ENCODE measurements at regions not wholly inside any gene's neighbourhood (a gene's known extent, or its start where the extent isn't known, plus 50 kb on each side); places are given as distances from the start of the nearest gene placed in this dataset.

DNA sequence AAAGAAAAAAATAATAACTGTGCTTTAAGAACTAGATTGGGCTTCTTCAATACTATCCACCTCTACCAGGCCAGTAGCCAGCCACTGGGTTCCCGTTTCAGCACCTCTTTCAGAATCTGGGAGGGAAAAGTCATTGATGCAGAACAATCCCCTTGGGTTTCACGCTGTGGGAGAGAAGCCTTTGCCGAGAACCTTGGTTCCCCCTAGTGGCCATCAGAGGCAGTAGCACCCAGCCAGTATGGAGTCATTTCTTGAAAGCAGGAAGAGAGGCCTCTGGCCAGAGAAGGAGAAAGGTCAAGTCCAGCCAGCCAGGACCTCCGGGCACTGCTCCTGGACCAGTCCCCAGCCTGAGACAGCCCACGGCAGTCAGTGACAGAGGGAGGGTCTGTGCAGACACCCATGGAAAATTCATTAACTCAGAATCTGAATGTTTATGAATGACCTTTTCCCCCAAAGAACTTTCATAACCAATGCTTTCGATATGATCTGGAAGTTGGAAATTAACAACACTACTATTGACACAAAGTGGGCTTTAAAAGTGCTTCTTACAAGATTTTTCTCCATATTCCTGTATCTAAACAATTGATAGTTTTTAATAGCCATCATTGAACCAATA is 51.2 kb upstream of the CDH5 start:
- DNase-seq (ENCODE audit: low read depth in 2 of 2), result peak in 1 of 2 experiments; percentile 18

DNA sequence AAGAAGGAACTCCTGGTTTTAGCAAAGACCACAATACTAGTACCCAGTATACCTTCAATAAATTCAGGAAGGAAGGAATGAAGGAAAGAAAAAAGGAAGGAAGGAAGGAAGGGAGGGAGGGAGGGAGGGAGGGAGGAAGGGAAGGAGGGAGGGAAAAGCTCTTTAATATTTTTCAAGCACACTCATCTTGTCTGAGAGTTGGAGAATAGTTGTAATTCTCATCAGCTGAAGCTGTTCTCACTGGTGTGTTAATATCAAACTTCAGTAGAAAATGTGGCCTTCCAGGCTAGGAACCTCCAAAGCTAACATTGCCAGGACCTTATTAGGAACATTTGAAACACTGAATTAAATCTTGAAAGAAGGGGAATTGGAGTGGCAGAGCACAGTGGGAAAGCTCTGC is 55.2 kb upstream of the CDH5 start:
- DNase-seq (ENCODE audit: low read depth in 2 of 2), result no peak

DNA sequence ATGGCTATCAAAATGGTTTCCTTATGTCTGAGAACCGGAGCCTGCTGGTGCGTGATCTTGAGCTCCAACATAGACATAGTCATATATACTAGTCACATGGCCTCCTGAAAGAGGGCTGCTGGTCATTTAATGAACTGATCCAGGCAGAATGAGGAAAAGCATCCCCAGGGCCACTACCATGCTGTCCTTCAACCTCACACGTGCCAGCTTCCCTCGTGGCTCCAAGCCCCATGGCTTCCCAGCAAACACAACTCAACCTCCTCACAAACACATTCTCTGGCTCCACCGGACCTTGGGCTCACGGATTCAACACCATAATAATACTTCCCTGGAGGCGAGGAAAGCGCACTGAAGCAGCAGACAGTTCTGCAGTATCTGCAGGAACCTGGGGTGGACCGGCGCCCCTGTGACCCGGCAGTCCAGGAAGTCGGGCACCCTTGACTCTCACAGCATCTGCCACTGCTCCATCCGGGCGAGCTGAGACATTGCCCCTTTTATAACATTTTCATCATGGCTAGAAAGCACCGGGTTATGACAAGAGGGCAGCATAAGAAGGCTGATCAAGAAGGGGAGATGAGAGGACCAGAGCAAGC is 57.2 kb upstream of the CDH5 start:
- DNase-seq (ENCODE audit: low read depth in 2 of 2), result no peak

DNA sequence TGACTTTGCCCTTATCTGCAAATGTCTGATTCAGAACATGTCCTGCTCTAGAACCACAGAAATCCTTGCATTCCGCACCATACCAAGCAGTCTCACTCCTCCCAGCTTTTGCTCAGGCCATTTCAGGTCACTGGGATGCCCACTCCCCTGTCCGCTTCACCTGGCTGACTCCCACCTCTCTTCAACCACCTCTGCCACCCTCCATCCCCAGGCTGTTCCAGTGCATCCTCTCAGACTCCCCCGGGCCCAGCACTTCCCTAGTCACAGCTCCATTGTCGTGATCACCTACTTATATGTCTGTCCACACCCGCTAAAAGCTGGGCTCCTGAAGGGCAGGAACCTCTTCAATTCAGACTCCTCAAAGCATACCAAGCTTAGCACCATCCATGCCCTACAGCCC is 58.4 kb upstream of the CDH5 start:
- no peak for DNase-seq (ENCODE audit: low read depth in 2 of 2)

DNA sequence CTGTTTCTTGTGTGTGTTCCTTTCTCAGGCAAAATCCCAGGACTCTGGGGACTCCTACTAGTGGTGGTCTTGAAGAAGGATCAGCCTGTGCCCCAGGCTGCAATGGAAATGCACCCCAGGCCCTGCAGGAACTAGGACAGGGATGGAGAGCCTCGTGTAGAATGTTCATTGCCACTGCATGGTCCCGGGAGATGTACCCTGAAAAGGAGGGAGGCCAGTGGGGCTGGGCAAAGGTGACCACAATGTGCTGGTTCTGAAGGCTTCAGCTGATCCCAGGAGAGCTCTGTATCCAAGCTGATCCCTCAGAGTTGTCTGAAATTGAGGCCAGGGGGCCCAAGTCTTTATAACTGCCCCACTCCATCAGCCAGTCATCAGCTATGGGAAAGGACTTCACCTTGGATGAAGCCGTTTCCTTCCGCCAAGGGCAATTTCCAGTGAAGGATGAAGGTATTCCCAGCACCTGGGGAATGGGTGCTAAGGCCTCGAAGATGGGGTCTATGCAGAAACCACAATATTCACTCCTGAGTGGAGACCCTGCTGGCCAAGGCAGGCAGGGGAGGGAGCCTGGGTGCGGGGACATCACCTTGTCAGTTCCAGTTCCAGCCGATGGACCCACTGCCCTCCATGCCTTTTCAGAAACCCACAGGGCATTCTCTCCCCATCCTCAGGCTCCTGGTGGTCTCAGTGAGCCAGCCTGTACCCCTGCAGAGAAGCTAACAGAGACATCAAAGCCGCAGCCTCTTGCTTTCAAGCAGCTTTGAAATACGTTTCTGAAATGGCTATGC is 59.9 kb upstream of the CDH5 start:
- no peak for DNase-seq (ENCODE audit: low read depth in 2 of 2)

DNA sequence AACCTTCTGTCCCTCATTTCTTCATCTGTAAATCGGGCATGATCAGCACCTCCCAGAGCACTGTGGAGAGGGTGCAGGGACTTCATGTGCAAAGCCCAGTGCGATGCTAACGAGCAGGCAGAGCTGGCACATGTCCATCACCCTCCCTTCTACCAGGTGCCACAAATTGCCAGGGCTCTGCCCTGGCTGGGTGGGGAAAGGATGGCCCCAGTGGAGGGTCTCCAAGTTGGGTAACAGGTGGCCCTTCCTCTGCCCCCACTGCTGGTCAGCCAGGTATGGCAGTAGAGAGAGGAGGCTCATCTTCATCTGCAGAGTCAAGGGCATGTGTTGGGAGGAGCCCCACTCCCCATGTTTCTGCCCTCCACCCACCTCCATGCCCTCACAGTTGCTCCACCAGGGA is 61.5 kb upstream of the CDH5 start:
- no peak for DNase-seq (ENCODE audit: low read depth in 2 of 2)

DNA sequence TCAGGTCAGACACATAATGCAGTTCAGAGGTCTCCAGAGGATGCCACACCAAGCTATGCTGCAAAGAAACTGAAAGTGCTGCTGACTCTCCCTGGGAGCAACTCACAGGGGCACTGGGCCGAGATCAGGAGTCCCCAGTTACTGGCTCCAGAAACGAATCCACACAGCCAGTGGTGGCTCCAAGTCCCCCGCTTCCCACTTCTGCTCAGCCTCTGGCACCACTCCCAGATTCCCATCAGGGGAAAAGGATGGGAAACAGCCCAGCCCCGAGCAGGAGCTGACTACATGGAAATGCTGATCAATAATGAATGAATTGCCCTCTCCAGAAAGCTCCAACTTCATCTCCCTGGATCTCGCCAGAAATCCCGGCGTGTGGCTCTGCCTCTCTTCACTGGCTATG is 62.3 kb upstream of the CDH5 start:
- DNase-seq (ENCODE audit: low read depth in 2 of 2), result no peak

DNA sequence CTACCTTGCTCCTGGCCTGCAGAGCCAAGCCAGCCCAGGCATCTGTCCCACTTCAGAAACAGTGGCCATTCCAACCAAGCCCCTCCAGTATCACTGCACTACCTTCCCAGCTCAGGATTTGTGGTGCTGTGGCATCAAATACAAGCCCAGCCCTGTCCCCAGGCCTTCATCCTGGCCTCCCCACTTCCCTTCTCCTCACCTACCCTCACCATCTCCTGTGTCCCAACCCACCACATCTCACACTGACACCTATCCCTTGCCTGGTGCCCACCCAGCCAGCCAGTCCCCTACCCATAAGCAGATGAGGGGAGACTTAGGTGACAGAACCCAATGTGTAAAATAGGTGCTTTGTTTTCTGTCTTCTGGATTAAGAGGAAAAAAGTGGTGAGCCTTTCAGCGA is 66.0 kb upstream of the CDH5 start:
- no peak for DNase-seq (ENCODE audit: low read depth in 2 of 2)

DNA sequence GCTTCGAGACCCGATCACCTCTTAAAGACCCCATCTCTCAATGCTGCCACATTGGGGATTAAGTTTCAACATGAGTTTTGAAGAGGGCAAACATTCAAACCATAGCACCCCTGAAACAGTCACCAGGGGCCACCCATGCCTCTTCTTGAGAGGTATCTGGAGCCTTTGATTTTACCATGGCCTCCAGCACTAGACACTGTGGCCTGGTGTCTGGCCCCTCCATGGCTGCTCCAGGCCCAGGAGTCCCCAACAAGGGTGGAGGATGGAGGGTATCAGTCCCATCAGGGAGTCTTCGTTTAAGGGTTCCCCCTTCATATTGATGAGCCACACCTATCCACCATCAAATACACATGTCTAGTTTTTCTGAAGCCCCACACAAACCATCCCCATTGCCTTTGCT is 66.5 kb upstream of the CDH5 start:
- no peak for DNase-seq (ENCODE audit: low read depth in 2 of 2)

DNA sequence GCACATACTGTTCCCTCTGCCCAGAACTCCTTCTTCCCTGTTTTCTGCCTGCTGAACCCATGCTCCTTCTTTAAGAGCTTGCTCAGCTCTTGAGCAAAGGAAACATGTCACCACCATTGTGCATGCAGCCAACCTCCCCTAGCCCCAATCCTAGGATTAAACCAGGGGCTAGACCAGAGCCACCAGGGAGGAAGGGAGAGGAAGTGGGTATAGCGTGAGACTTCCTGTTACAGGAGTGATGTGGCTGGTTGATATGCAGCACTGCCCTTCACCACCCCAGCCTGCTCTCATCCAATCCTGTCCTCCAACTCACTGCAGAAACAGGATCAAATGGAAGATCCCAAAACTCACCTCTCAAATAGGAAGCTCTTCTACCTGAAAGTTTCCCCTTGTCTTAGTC is 67.1 kb upstream of the CDH5 start:
- no peak for DNase-seq (ENCODE audit: low read depth in 2 of 2)

DNA sequence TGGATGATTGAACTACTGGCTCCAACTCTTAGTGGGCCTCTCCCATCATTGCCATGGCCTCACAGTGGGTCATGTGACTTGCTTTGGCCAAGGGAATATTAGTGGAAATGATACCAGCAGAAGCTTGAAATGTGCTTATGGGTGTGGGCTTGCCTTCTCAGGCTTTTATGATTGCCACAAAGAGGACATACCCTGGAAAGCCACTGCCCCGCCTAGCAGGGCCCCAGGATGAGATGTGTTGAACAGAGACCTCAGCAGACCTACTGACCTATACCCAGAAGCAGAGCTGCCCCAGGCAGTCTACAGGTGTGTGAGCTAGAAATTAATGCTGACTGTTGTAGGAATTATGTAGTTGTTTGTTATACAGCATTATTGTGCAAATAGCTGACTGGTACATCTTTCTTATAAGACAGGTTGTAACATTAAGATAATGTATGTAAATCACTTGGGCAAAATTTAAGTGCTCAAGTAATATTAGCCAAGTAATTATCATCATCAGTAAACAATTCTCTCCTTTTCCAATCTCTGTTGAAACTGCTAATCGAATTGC is 67.8 kb upstream of the CDH5 start:
- no peak for DNase-seq (ENCODE audit: low read depth in 2 of 2)

DNA sequence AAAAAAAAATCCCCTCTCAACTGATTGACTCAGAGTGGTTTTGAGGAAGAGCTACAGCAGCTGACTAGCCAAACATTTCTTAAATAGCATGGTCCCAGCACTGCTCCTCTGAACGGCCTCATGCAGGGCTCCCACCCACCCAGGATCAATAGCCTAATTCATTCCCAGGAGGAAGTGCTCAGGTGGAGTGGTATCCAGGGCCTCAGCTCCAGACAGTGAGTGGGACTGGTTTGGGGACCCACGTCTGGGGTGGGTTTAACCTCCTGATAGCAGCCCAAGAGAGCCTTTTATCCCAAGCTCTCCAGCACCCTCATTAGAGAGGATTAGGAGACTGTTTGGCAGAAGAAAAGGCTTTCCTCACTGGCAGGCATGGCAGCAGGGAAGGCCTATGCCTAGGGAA is 68.5 kb upstream of the CDH5 start:
- DNase-seq (ENCODE audit: low read depth in 2 of 2), result no peak

DNA sequence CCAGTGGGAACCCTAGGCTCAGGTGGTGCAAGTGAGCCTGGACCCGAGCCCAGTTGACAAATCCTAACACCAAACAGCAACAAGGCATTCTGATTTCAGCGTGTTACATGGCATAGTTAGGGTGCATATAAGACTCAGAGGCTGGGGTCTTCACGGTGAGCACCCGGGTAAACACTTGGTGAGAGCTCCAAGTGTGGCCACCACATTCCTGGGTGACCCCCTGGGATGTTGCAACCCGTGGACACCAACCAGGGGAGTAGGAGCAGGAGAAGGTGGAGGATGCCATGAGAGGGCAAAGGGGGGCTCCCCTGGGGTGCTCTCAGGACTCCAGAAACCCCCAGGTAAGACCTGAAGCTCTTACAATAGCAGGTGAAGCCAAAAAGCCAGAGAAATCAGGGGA is 69.9 kb upstream of the CDH5 start:
- DNase-seq (ENCODE audit: low read depth in 2 of 2), result no peak

DNA sequence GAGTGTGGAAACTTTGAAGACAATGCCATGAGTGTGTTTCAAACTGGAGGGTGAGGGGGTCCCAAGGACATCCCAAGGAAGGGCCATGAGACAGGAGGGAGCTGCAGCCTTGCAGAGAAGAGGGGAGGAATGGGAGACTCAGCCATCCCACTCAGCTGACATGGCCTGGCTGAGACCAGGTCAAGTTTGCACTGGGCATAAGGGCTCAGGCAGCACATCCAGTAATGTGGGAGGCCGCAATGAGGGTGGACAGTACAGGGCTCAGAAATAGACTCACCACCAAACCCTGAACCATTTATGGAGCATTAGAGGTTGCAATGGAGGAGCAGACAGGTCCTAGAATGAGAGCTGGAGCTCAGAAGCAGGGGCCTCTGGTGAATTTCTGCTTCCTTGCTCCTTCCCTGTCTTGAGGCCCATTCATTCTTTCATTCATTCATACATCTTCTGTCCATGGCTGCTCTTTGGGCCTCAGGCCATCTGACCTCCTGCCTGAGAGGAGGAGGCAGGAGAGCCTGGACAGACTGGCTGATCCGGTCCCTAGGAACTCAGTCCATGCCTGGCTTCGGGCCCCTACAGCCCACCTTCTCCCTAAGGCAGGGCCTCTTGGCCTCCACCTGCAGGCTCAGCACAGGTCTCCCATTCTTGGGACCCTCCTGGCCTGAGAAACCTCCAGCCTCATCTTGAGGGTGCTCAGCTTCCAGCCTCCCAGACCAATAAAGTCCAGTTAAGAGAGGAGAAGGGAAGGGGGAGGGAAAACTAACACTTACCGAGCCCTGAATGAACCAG is 70.5 kb upstream of the CDH5 start:
- DNase-seq (ENCODE audit: low read depth in 2 of 2), result no peak

DNA sequence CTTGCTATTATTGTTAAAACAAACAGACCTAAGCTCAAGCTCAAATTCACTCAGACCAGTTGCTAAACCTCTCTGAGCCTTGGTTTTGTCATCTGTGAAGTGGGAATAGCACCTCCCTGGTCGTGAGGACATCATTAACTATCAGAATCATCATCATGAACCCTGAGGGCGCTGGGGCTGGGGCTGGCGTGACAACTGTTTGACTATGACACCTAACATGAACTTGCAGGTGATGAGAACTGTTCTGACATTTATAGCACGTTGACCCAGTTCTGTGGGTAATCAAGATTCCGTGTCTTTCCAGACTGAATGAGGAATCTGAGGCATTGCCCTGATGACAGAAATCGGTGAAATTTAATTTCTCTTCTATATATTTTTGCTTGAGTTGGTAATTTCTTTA is 71.3 kb upstream of the CDH5 start:
- no peak for DNase-seq (ENCODE audit: low read depth in 2 of 2)

DNA sequence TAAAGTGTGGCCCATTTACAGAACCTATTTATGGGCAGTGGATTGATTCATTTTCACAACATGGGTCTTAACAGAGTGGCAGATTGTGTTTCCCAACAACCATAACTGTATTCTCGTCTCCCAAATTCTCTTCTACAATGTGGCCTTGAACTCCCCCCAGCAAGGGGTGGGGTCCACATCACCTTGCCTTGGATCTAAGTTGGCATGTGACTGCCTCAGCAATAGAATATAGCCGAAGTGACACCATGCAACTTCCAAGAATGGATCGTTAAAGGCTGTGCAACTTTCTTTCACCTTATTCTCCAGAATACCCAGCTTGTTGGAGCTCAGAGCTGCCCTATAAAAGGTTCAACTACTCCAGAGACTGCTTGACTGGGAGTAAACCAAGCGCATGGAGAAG is 72.0 kb upstream of the CDH5 start:
- no peak for DNase-seq (ENCODE audit: low read depth in 2 of 2)

DNA sequence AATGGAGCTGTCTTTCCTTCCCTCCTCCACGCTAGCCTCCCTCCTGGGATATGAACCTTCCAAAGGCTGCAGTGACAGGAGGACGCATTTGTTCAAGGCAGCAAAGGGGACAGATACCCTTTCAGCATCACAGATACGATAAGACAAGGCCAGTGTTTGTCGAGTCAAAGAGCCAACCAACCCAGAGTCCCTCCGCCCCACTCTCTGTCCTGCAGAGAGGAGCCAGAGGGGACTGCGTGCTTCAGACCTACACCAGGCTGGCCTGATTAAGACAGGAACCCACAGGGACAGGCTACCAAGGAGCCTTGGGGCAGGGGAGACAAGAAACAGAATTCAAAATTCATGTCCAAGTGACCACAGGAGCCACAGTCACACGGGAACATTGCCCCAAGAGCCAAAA is 72.6 kb upstream of the CDH5 start:
- DNase-seq (ENCODE audit: low read depth in 2 of 2), result no peak

DNA sequence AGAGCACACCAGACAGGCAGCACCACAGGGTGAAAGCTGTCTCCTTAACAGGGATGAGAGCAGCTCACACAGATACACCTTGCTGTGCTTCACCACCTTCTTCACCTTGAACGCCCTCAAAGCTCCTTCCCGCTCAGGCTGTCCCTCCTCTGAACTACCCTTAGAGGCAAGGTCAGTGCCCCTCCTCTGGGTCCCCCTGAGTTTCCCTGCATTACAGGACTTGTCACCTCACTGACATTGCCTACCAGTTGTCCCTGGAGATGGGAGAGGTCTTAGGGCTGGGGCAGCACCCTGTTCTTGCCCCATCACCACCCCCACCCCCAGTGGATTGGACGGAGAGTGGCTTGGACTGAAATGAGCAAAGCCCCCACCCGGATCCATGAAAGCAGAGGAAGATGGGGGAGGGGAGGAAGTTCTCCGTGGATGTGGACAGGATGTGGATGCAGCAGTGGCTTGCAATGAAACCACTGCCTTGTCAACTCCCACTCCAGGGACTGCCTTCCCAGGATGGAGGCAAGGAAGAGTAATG is 73.2 kb upstream of the CDH5 start:
- DNase-seq (ENCODE audit: low read depth in 2 of 2), result no peak

DNA sequence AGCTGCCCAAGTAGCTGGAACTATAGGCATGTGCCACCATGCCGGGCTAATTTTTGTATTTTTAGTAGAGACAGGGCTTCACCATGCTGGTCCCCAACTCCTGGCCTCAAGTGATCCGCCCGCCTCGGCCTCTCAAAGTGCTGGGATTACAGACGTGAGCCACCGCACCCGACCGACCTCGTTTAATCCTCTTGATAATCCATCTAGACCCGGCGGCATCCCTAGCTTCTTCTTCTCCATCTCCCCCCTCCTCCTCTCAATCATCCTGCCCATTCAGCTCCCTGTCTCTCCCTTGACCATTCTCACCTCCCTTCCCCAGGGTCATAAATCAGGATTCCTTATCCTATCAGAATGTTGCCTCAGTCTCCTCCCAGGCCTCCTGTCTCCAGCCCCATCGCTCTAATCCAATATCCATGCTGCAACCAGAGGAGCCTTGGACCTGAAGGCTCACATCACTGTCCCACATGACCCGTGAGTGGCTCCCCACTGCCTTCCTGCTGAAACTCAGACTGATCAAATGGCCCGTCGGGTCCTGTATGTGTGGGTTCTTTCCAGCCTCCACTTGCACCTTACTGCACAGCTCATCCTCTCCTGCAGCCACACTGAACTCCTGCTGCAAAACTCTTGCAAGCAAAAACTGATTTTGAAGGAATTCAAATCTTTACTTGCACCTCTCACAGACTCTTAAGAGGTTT is 74.1 kb upstream of the CDH5 start:
- no peak for DNase-seq (ENCODE audit: low read depth in 2 of 2)

DNA sequence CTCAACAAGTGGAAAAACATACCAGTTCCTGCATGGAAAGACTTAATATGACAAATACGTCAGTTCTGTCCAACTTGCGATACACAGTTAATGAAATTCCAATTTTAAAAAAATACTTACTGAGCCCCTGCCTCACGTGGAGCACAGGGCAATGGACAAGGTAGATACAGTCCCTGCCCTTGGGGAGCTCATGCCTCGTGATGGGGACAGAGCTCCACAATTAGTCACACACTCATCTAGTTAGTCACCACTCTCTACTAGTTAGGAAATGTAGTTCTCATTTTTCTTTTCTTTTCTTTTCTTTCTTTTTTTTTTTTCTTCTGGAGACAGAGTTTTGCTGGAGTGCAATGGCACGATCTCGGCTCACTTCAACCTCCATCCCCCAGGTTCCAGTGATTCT is 74.7 kb upstream of the CDH5 start:
- DNase-seq (ENCODE audit: low read depth in 2 of 2), result no peak

DNA sequence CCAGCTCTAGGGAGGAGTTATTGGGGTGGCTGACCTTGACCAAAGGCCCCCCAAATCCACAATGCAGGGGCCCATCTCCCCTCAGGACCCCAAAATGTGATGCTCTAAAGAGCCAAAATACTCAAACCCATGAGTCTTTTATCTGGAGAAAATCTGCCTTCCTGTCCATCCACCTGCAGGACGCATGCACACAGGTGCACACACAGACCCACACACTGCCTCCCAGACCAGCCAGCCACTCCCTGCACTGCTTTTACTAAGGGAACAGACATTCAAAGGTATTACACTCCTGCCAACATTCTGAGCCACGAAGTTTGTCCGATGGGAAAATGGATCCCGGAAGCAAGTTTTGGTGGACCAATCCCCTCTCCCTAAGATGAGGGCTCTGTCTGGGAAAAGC is 76.1 kb upstream of the CDH5 start:
- no peak for DNase-seq (ENCODE audit: low read depth in 2 of 2)

DNA sequence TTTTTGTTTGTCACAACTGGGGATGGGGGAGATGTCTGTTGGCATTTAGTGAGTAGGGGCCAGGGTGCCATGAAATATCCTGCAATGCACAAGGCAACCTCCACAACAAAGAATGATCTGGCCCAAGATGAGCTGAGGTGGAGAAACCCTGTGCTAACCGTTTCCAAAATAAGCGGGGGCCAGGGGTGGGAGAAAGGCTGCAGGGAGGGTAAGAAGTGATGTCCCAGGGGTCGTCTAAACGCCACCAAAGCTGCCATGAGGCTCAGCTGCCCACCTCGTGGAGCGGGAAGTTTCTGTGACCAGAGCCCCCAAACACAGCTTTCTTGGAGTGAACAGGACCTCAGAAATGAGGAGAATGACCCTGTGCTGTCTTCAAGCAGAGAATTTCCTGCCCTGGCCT is 76.5 kb upstream of the CDH5 start:
- no peak for DNase-seq (ENCODE audit: low read depth in 2 of 2)
